Middle frontal gyrus (tissue), 1 donor: ENCODE measurements at regions not wholly inside any gene's neighbourhood (a gene's known extent, or its start where the extent isn't known, plus 50 kb on each side); places are given as distances from the start of the nearest gene placed in this dataset.
"Not testable (repeated sequence)": the region's sequence is repeated elsewhere in the genome, so short reads cannot be mapped to it uniquely, and the experiment has no call there.

Experiments
- DNase-seq: peaks from one replicate; pipeline ENCODE4 v3.0.0-alpha.2; 2015; ENCODE audit warnings: low spot score; ENCODE audit errors: extremely low spot score

GRCh38 chr2:21194147-21194546 lies 70.4 kb downstream of the TDRD15 start:
- DNase-seq = no peak

GRCh38 chr2:21194858-21195271 lies 71.1 kb downstream of the TDRD15 start:
- no peak for DNase-seq

- DNase-seq = no peak
Measured at GRCh38 chr2:21195326-21195725, 71.6 kb downstream of the TDRD15 start.

GRCh38 chr2:21198637-21199036 lies 74.9 kb downstream of the TDRD15 start:
- DNase-seq = no peak

- DNase-seq = no peak
Measured at GRCh38 chr2:21203976-21204375, 80.2 kb downstream of the TDRD15 start.

- not testable (repeated sequence) for DNase-seq
Measured at GRCh38 chr2:21214085-21214484, 90.3 kb downstream of the TDRD15 start.

- DNase-seq = no peak
Measured at GRCh38 chr2:21217442-21217841, 93.7 kb downstream of the TDRD15 start.

- no peak for DNase-seq
Measured at GRCh38 chr2:21220930-21221329, 97.2 kb downstream of the TDRD15 start.

GRCh38 chr2:21223618-21224017 lies 99.8 kb downstream of the TDRD15 start:
- DNase-seq = no peak

GRCh38 chr2:21228041-21228895 lies 104.5 kb downstream of the TDRD15 start:
- no peak for DNase-seq

- DNase-seq = no peak
Measured at GRCh38 chr2:21229302-21229701, 105.5 kb downstream of the TDRD15 start.

GRCh38 chr2:21230140-21230539 lies 106.4 kb downstream of the TDRD15 start:
- no peak for DNase-seq

GRCh38 chr2:21231985-21232384 lies 108.2 kb downstream of the TDRD15 start:
- DNase-seq = no peak

- no peak for DNase-seq
Measured at GRCh38 chr2:21233194-21233593, 109.4 kb downstream of the TDRD15 start.

GRCh38 chr2:21234001-21234400 lies 110.2 kb downstream of the TDRD15 start:
- no peak for DNase-seq

- DNase-seq = no peak
Measured at GRCh38 chr2:21234464-21235120, 110.8 kb downstream of the TDRD15 start.

- DNase-seq = not testable (repeated sequence)
Measured at GRCh38 chr2:21239749-21240148, 116.0 kb downstream of the TDRD15 start.

GRCh38 chr2:21244161-21244560 lies 120.4 kb downstream of the TDRD15 start:
- no peak for DNase-seq

GRCh38 chr2:21245565-21245964 lies 121.8 kb downstream of the TDRD15 start:
- no peak for DNase-seq

- DNase-seq = no peak
Measured at GRCh38 chr2:21249367-21249766, 125.6 kb downstream of the TDRD15 start.

GRCh38 chr2:21250673-21251072 lies 126.9 kb downstream of the TDRD15 start:
- DNase-seq = no peak

GRCh38 chr2:21251216-21251980 lies 127.6 kb downstream of the TDRD15 start:
- no peak for DNase-seq
